ENCODE measurements at regions not wholly inside any gene's neighbourhood (a gene's known extent, or its start where the extent isn't known, plus 50 kb on each side); places are given as distances from the start of the nearest gene placed in this dataset.
"Not testable (repeated sequence)": the region's sequence is repeated elsewhere in the genome, so short reads cannot be mapped to it uniquely, and the experiment has no call there.

DNA sequence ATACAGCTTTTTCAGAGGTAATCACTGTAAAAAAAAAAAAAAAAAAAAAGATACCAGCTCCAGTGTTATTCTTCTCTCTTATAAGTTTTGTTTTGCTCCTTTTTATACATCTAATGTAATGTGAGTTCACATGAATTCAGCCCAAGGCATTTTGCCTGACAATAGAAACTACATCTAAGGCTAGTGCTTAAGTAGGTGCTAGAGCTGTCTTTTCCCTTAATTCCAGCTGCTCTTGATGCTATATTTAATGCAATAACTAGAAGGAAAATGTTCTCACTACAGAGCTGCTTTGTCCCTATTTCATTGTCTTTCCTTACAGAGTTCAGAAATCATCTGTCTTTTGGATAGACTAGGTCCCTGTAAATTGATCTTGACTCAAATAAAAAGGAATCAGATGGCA, 150.1 kb downstream of the NAA11 start:
- DNase-seq (ENCODE audit: low spot score): no peak

DNA sequence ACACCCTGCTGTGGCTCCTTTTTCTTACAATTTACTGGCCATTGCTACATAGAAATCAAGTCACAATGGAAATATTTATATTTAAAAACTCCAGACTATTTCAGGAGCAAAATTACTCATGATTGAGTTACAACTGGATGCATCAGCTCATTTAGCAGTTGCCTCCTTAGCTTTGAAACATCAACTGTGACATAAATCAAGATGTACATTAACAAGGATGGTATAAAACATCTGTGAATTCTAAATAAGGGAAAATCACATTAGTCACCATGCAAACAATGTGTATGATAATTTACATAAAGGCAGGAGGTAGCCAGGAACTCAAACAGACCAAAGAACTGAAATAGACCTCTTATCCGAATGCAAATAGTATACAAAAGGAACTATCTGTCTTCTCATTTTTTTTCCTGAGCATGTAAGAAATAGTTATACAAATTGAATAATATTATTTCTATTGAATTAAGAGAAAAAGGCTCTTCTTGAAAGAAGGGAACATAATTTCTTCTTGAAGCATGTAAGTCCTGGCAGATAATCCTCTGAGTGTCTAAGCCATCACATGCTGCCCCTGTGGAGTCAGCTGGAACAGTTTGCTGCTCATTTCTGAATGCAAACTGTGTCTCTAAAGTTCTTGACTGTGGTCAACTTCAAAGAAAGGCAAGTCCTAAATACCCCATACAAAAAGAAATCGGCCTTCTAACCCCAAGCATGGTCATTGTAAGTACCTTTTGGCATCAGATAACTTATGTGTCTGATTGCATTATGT, 151.2 kb downstream of the NAA11 start:
- DNase-seq (ENCODE audit: low spot score): no peak

DNA sequence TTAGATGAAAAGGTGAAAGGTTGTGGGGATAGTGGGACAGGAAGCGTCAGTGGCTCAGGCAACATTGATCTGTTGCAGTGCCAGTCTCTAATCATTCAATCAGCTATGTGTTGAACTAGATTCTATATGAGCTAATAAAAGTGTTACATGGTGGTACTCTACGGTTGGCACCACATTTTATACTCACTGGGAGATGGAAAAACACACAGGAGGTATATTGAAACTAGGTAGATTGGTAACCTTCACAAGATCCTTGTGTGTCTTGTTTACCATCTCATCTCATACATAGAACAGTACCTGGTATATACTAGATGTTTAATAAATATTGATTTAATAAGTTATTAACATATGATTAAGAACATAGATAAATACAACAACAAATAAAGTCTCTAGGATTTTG, 152.7 kb downstream of the NAA11 start:
- DNase-seq (ENCODE audit: low spot score): no peak

DNA sequence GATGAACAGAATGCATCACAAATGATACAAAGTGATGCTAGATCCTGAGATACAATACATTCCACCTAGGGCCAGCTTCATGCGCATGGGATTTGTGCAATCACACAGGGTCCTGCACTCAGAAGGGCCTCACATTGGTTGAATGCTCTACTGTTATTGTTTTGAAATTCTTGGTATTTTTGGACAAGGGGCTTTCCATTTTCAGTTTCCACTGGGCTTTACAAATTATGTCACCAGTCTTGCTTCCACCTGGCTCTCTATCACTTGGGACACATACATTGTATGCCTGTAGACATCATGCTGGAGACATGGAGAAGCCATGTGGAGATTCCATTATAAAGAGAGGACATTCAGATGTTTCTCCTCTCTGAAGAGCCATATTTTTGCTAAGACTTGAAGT, 155.8 kb downstream of the NAA11 start:
- no peak for DNase-seq (ENCODE audit: low spot score)

DNA sequence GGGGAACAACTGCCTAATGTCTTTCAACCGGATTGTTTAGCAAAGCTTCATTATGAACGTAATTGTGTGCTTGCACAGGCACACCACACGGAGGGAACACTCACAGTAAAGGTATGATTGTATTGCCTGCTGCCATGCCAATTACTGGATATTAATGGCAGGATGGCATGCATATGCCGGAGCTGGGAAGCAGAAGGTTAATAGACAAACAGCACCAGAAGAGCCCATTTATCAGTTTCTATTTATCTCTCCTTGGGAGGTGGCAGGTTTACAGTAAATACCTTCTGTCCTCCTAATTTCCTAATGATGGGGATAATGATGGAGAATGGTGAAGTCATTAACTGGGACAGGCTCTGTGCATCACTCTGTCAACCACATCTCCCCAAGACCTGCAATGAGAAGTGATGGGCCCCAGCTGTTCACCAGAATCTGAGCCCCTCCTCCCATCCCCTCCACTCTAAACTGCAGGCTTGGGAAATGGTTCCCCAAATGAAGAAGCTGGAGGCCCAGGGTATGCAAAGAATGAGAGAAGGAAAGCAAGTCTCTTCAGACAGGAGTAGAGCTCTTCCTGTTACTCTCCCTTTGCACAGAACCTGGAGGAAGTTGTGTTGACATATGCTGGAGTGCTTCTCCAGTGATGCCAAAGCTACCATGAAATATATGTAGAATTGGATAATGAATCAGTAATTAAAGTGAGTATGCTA, 160.8 kb downstream of the NAA11 start:
- DNase-seq (ENCODE audit: low spot score): no peak

DNA sequence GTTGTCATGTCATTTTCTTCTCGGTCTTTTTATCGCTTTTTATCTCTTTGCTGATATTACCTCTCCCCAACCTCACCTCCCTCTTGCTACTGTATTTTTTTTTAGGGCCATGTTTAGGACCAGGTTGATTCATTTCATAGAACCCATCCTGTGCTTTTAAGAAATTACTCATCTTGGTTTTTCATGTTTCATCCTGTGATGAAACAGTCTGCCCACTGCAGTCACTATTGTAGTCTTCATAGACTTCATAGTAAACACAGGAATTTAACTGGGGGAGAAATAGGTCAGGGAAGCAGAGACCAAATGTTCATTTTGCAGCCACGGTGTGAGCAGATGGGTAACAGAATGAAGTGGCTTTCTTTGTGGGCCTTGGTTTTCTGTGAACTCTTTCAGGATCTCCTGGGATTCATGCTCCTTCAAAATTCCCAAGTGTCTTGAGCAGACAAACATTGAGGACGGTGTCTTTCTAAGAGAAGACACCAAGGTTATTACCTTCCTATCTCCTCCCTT, 161.8 kb downstream of the NAA11 start:
- DNase-seq (ENCODE audit: low spot score): no peak

DNA sequence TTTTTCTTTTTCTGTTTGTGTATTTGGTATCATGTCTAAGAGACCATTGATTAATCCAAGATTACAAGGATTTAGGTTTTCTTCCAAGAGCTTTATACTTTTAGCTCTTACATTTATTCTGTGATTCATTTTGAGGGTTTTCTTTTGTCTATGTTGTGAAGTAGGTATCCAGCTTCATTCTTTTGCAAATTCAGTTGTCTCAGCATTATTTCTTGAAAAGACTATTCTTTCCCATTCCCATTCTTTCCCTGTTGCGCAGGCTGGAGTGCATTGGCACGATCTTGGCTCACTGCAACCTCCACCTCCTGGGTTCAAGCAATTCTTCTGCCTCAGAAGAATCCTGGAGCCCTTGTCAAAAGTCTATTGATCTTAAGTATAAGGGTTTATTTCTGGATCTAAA, 164.9 kb downstream of the NAA11 start:
- no peak for DNase-seq (ENCODE audit: low spot score)

DNA sequence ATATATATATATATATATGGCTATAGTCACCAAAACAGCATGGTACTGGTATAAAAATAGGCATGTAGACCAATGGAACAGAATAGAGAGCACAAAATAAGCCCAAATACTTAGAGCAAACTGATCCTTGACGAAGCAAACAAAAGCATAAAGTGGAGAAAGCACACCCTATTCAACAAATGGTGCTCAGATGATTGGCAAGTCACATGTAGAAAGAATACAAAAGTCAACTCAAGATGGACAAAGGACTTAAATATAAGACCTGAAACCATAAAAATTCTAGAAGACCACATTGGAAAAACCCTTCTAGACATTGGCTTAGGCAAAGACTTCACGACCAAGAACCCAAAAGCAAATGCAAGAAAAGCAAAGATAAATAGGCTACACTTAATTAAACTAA, 167.2 kb downstream of the NAA11 start:
- not testable (repeated sequence) for DNase-seq (ENCODE audit: low spot score)

DNA sequence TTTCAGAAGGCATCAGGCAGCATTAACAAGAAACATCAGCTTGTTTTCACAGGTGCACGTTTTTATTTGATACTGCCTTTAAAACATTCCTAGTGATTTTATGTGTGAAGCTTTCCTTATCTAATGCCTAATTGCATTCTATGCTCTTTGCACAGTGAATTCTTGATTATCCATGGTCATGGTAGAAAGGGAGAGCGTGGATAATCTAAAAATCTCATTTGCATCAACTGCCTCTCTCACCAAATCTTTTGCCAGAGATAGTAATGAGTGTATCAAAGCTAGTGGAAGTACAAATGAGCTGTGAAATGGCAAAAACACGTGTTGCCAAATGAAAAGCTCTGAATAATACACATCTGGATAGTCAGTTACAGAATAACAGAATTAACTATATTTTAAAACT, 170.5 kb downstream of the NAA11 start:
- DNase-seq (ENCODE audit: low spot score): no peak

DNA sequence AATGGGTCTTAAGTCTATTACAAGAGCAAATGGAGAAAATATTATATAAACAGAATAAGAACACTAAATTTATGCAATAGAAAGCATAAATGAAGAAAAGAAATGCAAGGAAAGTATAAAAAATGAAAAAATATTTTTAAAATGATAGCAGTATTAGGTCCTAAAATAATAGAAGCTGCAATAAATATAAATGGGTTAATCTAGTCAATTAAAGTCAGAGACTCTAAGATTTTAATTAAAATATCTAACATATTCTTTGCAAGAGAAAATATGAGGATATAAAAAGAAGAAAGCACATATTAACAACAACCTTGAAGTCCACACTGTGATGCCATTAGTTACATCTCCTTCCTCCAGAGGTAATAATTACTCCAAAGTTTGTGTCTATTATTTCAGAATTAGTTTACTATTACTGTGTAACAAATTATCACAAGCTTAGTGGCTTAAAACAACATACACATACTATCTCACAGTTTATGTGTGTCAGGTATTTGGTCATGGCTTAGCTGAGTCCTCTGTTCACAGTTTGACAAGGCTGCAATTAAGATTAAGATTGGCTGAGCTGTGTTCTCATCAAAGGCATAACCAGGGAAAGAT, 174.9 kb downstream of the NAA11 start:
- DNase-seq (ENCODE audit: low spot score): no peak

DNA sequence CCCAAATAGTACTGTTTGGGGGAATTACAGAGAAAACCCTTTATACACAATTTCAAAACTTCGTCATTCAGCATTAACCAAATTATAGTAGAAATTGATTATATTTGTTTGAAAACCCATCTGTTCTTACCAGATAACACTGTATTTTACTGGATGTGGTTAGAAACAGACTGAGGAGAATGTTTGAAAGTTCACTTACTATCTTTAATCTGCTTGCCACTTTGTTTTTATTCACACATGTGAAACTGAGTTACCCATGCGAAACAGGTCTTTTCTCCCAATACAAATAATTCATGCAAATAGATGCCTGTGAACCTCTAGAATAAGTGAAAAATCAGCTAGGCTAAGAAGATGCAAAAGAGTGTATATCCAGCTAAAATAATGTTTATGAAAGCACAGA, 177.5 kb downstream of the NAA11 start:
- no peak for DNase-seq (ENCODE audit: low spot score)

DNA sequence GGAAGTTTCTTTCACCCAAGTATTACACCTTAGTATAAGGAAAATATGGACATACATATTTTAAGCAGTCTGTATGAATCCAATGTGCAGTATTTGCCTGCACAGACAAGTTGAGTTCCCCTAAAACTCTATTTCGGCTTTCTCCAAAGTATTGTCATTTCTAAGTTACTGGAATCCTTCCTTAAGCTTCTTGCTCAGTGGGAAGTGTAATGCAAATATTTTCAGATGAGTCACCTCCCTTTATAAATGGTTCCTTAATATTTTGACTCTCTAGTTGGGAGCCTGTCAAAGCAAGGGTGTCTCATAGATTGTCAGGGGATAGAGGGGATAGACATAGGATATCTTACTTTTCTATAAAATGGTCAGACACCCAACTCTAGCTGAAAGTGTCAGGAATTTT, 178.6 kb downstream of the NAA11 start:
- no peak for DNase-seq (ENCODE audit: low spot score)

DNA sequence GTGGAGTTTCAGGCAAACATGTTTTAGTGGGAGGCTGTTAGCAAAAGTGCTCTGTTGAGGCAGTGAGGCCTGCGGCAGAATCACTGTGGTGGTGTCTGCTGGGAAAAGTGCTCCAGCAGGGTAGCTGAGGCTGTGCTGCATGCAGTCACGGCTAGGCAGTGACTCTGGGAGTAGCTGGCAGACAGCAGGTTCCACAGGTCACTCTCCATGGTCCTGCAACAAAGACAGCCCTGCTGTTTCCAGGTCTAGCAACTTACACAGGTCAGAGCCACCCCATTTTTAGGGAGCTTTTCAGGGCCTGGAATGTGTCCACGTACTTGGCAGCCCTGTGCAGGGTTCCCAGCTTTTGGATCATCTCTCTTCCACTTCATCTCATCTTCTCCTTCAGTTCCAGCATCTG, 184.3 kb downstream of the NAA11 start:
- DNase-seq (ENCODE audit: low spot score): peak; percentile 3

DNA sequence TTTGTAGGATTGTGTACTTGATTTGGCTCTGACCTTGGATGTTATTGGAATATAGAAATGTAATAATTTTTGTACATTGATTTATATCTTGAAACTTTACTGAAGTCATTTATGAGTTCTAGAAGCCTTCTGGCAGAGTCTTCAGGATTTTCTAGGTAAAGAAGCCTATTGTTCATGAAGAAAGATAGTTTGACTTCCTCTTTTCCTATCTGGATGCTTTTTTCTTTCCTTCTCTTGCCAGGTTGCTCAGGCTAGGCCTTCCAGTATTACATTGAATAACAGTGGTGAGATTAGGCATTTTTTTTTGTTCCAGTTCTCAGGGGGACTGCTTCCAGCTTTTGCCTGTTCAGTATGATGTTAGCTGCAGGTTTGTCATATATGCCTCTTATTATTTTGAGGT, 191.1 kb downstream of the NAA11 start:
- DNase-seq (ENCODE audit: low spot score): no peak

DNA sequence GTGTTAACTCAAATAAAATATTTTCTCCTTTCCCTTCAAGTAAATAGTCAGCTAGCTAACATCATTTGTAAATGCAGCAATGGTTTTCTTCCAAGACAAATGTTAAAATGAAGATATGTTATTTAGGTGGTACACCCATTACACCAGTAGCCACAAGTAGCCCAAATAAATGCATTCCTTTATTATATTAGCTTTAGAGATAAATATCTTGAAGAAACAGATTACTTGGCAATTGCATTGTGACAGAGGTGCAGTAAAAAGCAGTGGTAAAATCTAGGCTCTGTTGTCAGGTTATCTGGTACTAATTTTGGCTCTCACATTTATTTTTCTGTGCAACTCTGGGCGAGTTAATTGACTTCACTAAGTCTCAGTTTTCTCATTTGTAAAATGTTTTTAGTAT, 193.0 kb downstream of the NAA11 start:
- DNase-seq (ENCODE audit: low spot score): no peak

DNA sequence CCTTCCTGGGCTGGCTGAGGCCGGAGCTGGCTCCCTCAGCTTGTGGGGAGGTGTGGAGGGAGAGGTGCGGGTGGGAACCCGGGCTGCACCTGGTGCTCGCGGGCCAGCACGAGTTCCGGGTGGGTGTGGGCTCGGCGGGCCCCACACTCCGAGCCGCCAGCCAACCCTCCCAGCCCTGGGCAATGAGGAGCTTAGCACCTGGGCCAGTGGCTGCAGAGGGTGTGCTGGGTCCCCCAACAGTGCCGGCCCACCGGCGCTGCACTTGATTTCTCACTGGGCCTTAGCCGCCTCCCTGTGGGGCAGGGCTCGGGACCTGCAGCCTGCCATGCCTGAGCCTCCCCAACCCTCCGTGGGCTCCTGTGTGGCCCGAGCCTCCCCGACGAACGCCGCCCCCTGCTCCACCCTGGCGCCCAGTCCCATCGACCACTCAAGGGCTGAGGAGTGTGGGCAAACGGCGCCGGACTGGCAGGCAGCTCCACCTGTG, 182.7 kb upstream of the PAQR3 start:
- no peak for DNase-seq (ENCODE audit: low spot score)

DNA sequence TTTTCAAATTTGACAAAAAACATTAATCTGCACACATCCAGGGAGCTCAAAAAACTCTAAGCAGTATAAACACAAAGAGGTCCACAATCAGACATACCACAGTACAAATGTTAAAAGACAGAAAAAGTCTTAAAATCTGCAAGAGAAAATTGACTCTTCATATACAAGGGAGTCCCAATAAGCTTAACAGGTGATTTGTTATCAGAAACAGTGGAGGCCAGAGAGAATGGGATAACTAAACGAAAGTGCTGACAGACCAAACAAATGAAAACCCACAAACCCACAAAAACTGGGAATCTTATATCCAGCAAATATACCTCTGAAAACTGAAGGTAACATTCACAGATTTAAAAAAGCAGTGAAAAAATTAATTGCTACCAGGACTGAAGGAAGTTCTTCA, 182.0 kb upstream of the PAQR3 start:
- DNase-seq (ENCODE audit: low spot score): no peak

DNA sequence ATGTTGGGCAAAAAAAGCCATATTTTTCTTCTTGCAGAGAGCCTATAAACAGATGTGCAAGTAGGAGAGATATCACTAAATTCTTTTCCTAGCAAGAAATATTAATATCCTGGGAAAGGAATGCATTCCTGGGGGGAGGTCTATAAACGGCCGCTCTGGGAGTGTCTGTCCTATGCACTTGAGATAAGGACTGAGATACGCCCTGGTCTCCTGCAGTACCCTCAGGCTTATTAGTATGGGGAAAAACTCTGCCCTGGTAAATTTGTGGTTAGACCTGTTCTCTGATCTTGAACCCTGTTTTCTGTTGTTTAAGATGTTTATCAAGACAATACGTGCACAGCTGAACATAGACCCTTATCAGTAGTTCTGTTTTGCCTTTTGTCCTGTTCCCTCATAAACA, 177.8 kb upstream of the PAQR3 start:
- DNase-seq (ENCODE audit: low spot score): not testable (repeated sequence)

DNA sequence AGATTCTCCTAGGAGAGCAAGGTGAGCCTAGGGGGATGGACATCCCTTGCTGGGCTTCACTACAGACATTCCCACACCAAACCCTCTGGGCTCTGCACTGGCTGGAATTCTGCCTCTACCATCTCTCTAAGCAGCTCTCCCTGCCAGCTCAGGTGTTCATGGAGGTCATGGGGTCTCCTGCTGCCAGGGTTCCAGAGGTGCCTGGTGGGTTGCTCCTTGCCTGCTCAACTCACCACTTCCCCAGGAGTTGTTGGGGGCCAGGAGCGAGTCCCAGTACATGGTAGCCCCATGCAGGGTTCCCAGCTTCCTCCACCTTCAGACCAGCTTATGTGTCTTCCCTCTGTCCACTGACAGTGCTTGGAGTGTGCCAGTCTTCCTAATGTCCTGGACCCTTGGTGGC, 167.8 kb upstream of the PAQR3 start:
- no peak for DNase-seq (ENCODE audit: low spot score)

DNA sequence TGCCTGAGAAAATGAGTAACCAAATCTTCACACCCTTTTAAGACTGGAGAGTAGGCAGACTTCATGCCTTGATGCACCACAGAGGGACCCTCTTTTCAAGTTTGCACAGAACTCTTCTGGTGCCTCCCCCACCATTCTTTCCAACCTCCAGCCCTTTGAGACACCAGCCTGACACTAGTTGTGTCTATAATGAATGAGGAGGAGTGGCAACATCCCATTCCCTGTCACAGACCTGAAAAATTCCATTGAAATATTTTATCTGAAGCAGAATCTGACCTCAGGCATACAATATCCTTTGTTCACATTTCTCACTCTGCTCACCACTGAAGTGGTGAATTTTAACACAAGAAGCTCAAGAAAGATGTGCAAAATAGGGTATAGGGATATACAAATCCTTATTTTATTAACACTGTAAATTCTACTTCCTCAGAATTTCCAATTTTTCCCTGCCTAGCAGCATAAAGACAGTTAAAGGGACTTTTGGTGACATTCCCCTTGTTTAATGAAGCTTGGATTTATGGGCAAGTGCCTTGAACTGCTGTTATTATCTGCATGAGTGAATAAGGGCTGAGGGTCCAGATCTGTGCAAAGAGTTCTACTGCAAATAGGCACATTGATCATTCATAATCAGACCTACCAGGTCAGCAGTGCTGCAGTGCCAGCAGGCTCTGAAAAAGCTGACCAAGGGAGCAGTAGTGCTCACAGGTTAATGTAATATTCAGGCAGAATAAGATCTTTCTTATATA, 149.9 kb upstream of the PAQR3 start:
- no peak for DNase-seq (ENCODE audit: low spot score)

DNA sequence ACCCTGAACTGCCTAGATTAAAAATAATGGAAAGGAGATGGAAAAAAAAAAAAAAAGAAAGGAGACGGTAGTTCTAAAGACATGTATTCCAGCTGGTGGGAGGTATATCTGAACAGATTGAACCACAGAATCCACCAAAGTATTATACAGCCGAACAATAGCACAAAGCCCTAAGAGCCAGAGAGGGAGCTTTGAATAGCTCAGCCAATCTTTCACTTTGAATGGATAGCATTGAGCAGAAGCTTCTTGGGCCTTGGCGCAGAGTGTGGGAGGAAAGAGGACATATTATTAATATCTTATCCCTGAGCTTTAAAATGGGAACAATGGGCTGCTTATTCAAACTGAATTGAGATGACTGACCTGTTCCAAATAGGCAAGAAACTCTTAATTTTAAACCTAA, 147.8 kb upstream of the PAQR3 start:
- no peak for DNase-seq (ENCODE audit: low spot score)

DNA sequence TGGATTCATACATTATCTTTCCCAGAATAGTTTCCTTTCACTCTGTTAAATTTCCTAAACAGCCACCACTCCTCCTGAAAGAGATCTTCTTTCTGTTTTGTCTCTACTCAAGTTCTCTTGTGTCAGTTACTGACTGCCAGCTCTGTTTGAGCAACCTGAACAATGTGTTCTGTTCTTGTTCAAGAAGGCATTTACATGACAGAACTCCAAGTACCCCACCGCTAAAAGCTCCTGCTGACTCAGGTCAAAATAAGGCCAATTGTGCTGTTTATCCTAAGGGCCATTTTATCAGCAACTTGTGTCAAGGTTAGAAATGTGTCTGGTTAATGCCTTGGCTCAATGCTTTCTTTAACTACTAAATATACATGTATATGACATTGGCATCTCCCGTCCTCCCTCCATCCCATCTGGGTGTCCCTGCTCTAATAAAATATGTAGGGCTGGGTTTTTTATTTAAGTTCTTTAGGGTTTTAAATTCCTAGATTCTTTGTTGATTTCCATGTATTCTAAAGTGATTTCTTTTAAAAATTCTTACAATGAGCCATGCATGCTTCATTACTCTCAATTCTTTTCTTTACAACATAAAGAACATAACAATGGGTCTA, 144.3 kb upstream of the PAQR3 start:
- no peak for DNase-seq (ENCODE audit: low spot score)

Data from NAMALWA (cell line).